VCaP (cell line): ENCODE measurements at regions not wholly inside any gene's neighbourhood (a gene's known extent, or its start where the extent isn't known, plus 50 kb on each side); places are given as distances from the start of the nearest gene placed in this dataset.

Experiments
- H3K27ac ChIP-seq: fragments of 450-650 bp; 2 replicates; pipeline ENCODE4 v1.5.1; 2017
- TF ChIP-seq, protein P1 (sequence below): fragments of 450-650 bp; conservative IDR thresholded peaks from 2 replicates; pipeline ENCODE4 v1.5.1; 2017; ENCODE audit warnings: mild to moderate bottlenecking, moderate library complexity

DNA sequence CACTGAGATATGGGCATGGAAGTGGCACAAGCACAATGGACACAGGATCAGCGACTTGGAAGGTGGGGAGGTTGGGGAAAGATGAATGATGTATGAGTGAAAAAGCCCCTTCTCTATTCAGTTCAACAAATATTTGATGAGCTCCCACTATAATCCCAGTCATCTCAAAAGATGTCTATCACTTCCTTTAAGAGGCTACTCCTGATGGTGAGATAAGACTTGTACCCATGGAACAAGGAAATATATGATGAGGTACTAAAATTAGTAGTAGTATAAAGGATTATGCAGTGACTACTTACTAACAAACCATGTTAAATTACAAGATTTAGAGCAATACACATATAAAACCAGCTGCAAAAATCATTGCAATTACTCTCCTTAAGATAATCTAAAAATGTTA is 107.8 kb upstream of the COL5A2 start:
- TF ChIP-seq, protein P1, sequence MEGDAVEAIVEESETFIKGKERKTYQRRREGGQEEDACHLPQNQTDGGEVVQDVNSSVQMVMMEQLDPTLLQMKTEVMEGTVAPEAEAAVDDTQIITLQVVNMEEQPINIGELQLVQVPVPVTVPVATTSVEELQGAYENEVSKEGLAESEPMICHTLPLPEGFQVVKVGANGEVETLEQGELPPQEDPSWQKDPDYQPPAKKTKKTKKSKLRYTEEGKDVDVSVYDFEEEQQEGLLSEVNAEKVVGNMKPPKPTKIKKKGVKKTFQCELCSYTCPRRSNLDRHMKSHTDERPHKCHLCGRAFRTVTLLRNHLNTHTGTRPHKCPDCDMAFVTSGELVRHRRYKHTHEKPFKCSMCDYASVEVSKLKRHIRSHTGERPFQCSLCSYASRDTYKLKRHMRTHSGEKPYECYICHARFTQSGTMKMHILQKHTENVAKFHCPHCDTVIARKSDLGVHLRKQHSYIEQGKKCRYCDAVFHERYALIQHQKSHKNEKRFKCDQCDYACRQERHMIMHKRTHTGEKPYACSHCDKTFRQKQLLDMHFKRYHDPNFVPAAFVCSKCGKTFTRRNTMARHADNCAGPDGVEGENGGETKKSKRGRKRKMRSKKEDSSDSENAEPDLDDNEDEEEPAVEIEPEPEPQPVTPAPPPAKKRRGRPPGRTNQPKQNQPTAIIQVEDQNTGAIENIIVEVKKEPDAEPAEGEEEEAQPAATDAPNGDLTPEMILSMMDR = no peak
- no peak overlapping the region for H3K27ac ChIP-seq

DNA sequence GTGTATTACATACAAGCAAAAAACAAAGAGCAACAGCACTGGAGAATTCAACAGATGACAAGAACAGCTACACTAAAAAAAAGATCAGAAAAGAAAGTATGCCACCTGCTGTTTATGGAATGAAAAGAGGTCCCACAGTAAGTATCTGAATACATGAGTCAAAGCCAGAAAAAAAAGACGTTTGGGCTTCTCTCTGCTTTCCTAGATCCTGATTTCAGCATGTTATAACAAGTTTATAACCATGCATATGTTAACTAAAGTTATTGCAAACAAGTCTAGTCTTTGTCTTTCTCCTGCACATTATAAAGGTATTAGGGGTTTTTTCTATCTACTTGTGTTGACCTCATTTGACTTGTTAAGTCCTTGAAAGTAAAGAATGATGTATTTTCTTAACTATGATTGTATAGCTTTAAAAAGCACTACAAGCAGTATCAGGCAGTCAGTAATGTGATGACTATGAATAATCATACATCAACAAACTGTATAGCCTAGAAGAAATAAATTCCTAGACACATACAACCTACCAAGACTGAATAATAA is 108.5 kb upstream of the COL5A2 start:
- TF ChIP-seq, protein P1 = peak; percentile 75
- no peak overlapping the region for H3K27ac ChIP-seq

DNA sequence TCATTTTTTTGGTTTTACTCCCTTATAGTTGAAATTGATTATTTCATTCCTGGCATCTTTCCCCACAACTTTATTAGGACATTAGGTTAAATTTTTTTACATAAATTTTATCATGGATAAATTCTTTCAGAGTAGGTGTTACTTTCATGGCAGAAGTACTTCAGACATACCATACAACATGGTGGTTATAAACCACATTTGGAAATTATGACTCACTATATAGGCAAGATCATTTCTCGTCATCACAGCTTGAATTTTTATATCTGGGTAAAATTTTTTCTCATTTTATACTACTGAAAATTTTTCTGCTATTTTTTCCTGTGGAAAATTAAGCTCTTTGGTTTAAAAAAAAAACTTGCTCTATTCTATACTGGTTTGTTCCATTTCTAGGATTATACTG is 111.9 kb upstream of the COL5A2 start:
- TF ChIP-seq, protein P1 = no peak

DNA sequence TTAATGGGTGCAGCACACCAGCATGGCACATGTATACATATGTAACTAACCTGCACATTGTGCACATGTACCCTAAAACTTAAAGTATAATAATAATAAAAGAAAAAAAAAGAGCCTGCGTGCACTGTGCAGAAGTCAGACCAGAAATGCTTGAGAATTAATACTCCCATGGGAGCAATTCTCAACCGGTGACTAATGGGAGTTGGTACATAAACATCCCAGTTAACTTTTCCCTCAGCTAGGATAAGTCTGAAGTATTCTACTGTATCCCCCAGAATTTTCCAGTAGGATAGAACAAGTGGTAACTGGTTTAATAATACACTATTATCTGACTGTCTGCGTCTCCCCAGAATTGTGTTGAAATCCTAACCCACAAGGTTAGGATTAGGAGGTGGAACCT is 113.6 kb upstream of the COL5A2 start:
- H3K27ac ChIP-seq = no peak overlapping the region
- TF ChIP-seq, protein P1 = no peak

More for the DNA sequence above, 111.9 kb upstream of the COL5A2 start:
- no peak overlapping the region for H3K27ac ChIP-seq

GRCh38 chr2:189297446-189297845 is 117.9 kb upstream of the COL5A2 start:
- H3K27ac ChIP-seq = no peak overlapping the region
- TF ChIP-seq, protein P1 = no peak

GRCh38 chr2:189298038-189298437 is 118.5 kb upstream of the COL5A2 start:
- TF ChIP-seq, protein P1 = no peak
- H3K27ac ChIP-seq = no peak overlapping the region

- TF ChIP-seq, protein P1 = no peak
- no peak overlapping the region for H3K27ac ChIP-seq
Observed at GRCh38 chr2:189298481-189298880, 118.9 kb upstream of the COL5A2 start.
